HuH-7 (cell line): ENCODE measurements at regions not wholly inside any gene's neighbourhood (a gene's known extent, or its start where the extent isn't known, plus 50 kb on each side); places are given as distances from the start of the nearest gene placed in this dataset.
"Not testable (repeated sequence)": the region's sequence is repeated elsewhere in the genome, so short reads cannot be mapped to it uniquely, and the experiment has no call there.

Source experiments
- DNase-seq: peaks from one replicate; pipeline ENCODE4 v3.0.0; 2011; ENCODE audit warnings: low spot score

DNA sequence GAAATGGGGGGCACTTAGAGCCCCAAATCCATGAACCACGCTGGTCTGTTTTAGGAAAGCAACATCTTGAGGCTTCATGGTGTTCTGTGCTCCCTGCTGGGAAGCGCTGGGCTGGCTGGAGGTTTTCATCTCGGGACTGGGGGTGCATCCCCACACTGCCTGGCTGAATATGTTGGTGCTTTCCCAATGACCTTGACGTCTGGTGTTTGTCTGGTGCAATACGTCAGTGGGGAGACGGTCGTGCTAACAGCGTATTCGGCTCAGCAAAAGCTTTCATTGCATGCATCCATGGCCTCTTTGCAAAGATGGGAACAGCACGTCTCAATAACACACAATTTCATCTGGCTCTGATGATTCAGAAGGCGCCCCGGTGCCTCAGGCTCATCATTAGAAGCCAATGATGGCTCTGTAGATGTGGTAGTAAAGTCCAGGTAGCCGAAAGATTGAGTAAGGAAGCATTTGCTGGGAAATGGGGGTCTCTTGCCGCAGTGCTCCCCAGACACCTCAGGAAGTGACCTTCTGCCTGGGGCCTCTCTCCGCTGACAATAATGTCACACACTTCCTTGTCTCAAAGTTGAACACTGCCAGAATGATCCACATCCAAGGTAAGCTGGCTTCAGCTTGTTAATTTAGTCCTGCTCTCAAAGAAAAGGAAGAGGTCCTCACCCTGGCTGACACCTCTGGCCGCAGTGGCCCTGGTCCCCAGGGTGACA is 97.7 kb downstream of the ING1 start:
- no peak for DNase-seq

GRCh38 chr13:110811771-110812120 is 98.2 kb downstream of the ING1 start:
- DNase-seq: no peak

- DNase-seq: no peak
Observed at GRCh38 chr13:110812121-110812868, 98.8 kb downstream of the ING1 start.

GRCh38 chr13:110812869-110813645 is 99.6 kb downstream of the ING1 start:
- no peak for DNase-seq

- DNase-seq: no peak
Observed at GRCh38 chr13:110813646-110814624, 100.4 kb downstream of the ING1 start.

DNA sequence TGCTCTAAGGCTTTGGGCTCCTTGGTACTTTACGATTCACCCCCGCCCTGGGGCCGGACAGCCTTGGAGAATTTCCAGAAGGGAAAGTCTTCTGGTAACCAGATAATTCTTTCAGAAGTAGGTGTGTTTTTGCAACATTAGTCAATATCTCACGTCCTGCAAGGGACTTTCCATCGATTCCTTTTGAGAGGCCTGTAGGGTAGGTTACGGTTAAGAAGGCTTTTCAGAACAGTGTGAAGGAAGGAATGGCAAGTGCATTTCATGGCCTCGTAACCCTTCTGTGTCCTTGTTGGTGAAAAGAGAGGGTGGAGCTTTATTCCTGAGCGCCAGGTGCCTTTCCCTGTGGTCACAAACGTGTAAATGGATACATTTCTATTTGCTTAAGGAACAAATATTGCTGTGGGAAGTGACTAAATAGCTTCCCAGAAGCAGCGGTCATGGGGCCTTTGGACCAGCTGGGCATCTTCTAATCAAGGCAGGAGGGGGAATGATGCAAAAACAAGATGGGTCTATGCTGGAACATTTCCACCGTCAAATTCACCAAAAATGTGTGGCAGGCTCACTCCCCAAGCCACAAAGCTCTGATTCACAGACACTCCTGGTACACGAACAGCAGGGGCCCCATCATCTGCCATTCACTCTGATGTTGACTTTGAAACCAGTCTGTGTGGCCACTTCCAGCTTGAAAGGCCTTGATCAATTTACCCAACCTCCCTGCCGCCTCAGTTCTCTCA is 99.2 kb downstream of the ANKRD10 start:
- no peak for DNase-seq

DNA sequence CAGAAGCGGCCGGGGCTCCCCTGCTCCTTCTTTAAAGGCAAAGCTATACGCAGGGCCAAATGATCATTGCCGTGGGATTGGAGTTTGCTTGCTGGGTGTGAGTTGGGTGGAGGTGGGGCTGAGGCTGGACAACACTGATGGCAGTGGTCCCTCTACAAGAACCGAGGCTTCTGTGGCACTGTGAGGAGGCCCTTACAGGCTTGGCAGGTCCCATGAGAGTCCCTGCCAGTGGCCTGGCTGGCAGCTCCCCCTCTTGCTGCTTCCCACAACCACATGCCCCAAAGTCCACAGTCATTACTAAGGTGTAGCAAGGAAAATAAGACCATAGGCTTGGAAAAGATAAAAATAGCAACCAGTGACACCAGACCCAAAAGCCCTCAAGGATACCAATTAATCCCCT is 98.4 kb downstream of the ANKRD10 start:
- no peak for DNase-seq

DNA sequence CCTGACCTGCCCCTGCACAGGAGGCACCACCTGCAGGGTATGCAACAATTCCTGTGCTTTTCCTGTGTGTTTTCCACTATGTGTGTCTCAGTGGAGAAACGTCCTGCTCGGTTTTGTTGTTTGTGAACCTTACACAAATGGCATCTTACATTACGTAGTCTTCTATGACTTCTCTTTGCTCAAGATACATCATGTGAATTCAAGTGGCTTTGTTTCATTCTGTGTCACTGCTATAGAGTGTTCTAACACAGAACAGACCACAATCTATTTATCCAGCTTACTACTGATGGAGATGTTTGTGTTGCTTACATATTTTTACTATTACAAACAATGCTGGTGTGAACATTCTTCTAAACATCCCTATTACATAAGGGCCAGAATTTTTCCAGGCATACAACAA is 97.7 kb downstream of the ANKRD10 start:
- DNase-seq: no peak

- DNase-seq: no peak
Observed at GRCh38 chr13:110818747-110819146, 96.1 kb downstream of the ANKRD10 start.

- DNase-seq: peak; percentile 82
Observed at GRCh38 chr13:110819203-110820014, 95.5 kb downstream of the ANKRD10 start.

- no peak for DNase-seq
Observed at GRCh38 chr13:110820322-110820721, 94.5 kb downstream of the ANKRD10 start.

DNA sequence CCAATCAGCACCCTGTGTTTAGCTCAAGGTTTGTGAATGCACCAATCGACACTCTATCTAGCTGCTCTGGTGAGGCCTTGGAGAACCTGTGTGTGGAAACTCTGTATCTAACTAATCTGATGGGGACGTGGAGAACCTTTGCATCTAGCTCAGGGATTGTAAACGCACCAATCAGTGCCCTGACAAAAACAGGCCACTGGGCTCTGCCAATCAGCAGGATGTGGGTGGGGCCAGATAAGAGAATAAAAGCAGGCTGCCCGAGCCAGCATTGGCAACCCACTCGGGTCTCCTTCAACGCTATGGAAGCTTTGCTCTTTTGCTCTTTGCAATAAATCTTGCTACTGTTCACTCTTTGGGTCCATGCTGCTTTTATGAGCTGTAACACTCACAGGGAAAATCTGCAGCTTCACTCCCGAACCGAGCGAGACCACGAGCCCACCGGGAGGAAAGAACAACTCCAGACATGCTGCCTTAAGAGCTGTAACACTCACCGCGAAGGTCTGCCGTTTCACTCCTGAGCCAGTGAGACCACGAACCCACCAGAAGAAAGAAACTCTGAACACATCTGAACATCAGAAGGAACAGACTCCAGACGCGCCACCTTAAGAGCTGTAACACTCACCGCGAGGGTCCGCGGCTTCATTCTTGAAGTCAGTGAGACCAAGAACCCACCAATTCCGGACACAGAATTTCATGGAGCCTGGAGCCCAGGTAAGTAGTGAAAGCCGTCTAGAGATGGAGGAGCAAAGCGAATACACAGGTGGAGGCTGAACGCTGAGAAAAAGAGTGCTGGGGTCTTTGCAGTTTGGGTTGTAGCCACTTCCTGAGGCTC is 92.8 kb downstream of the ANKRD10 start:
- DNase-seq: not testable (repeated sequence)

GRCh38 chr13:110822669-110822945 is 92.3 kb downstream of the ANKRD10 start:
- no peak for DNase-seq

DNA sequence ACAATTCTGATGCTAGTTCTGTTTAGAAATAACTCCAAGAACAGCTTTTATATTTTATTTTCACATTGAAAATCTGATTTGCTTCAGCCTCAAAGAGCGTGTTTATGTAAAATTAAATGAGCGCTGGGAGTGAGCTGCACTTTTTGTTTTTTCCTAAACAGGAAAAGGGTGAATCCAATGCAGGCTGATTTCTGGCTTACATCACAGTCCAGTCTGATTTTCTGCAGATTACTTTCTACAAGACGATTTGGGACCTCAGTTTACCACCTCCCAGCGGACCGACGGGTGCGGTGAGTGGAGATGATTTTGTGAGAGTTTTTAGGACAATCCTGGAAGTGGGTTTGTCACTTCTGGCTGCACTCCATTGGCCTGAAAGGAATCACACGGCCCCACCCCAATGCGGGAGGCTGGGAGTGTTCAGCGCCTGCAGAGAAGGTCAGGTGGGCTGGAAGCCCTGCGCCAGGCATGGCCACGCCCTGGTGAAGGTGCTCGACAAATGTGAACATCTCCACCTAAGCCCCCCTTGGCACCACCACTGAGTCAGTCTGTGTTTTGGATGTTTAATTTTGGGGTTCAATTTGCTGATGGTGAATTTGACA is 90.1 kb downstream of the ANKRD10 start:
- no peak for DNase-seq

- DNase-seq: no peak
Observed at GRCh38 chr13:110825516-110825915, 89.4 kb downstream of the ANKRD10 start.

DNA sequence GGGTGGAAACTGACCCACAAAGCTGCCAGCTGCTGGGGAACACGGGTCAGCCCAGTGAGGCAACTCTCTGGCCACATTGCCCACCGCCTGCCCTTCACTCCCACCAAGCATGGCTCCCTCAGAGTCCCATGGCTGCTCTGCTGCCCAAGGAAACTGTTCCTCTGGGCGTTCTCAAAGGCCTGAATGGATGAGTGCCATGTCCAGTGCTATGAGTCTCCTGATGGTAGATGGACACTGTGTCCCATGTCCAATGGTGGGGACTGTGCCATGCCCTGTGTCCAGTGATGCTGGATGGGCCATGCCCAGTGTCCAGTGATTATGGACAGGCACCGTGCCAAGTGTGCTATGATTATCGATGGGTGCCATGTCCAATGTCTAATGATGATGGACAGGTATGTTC is 88.8 kb downstream of the ANKRD10 start:
- DNase-seq: no peak

- DNase-seq: no peak
Observed at GRCh38 chr13:110826861-110827672, 87.8 kb downstream of the ANKRD10 start.
